Ishikawa (cell line): ENCODE measurements at regions not wholly inside any gene's neighbourhood (a gene's known extent, or its start where the extent isn't known, plus 50 kb on each side); places are given as distances from the start of the nearest gene placed in this dataset.

Experiments
- CEBPB ChIP-seq: IDR thresholded peaks from 2 replicates; pipeline ENCODE4 v1.6.1; 2012
- CREB1 ChIP-seq: IDR thresholded peaks from 2 replicates; pipeline ENCODE4 v1.6.1; 2012; ENCODE audit warnings: low read depth
- EGR1 ChIP-seq: IDR thresholded peaks from 2 replicates; pipeline ENCODE4 v1.6.1; 2012
- EP300 ChIP-seq: IDR thresholded peaks from 2 replicates; pipeline ENCODE4 v1.6.1; 2012; ENCODE audit warnings: borderline replicate concordance
- FOXM1 ChIP-seq: IDR thresholded peaks from 2 replicates; pipeline ENCODE4 v1.6.1; 2012; ENCODE audit warnings: low read depth, borderline replicate concordance
- NFIC ChIP-seq: IDR thresholded peaks from 2 replicates; pipeline ENCODE4 v1.6.1; 2012
- RAD21 ChIP-seq: IDR thresholded peaks from 2 replicates; pipeline ENCODE4 v1.6.1; 2012; ENCODE audit warnings: low read depth
- TAF1 ChIP-seq: IDR thresholded peaks from 2 replicates; pipeline ENCODE4 v1.6.1; 2012; ENCODE audit warnings: low read depth, mild to moderate bottlenecking
- TCF12 ChIP-seq: IDR thresholded peaks from 2 replicates; pipeline ENCODE4 v1.6.1; 2012; ENCODE audit warnings: low read depth
- TEAD4 ChIP-seq: IDR thresholded peaks from 2 replicates; pipeline ENCODE4 v1.6.1; 2012
- YY1 ChIP-seq: IDR thresholded peaks from 2 replicates; pipeline ENCODE4 v1.6.1; 2012; ENCODE audit warnings: low read depth
- ZBTB7A ChIP-seq: IDR thresholded peaks from 2 replicates; pipeline ENCODE4 v1.6.1; 2012; ENCODE audit warnings: low read depth
- TF ChIP-seq, protein P1 (sequence below): IDR thresholded peaks from 2 replicates; pipeline ENCODE4 v1.6.1; 2012; ENCODE audit warnings: low read depth, mild to moderate bottlenecking
- TF ChIP-seq, protein P2 (sequence below): IDR thresholded peaks from 2 replicates; pipeline ENCODE4 v1.6.1; 2012
- TF ChIP-seq, protein P3 (sequence below): IDR thresholded peaks from 2 replicates; pipeline ENCODE4 v1.6.1; 2012

DNA sequence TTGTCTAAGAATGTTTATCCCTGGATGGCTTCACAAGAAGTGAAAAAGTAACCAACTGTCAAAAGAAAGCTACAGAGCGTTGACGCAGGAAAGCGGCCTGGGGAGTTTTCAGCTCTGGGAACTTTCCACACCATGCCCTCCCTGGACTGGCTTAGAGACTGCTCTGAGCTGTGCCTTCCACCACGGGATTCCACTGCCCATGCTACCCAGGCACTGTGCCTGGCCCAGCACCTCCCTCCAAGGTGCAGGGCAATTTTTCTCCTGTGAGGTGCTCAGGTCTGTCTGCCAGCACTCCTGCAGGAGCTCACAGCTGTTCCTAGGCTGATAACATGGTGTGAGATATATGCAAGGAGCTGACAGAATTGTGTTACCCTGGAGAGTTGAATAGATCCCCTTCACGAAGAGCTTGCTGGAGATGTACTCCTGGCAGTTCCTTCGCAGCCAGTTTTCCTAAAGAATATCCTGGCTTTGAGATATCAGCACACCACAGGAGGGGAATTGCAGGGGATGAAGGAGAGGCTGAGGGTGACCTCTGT is 258.3 kb upstream of the B3GAT1 start:
- TF ChIP-seq, protein P1, sequence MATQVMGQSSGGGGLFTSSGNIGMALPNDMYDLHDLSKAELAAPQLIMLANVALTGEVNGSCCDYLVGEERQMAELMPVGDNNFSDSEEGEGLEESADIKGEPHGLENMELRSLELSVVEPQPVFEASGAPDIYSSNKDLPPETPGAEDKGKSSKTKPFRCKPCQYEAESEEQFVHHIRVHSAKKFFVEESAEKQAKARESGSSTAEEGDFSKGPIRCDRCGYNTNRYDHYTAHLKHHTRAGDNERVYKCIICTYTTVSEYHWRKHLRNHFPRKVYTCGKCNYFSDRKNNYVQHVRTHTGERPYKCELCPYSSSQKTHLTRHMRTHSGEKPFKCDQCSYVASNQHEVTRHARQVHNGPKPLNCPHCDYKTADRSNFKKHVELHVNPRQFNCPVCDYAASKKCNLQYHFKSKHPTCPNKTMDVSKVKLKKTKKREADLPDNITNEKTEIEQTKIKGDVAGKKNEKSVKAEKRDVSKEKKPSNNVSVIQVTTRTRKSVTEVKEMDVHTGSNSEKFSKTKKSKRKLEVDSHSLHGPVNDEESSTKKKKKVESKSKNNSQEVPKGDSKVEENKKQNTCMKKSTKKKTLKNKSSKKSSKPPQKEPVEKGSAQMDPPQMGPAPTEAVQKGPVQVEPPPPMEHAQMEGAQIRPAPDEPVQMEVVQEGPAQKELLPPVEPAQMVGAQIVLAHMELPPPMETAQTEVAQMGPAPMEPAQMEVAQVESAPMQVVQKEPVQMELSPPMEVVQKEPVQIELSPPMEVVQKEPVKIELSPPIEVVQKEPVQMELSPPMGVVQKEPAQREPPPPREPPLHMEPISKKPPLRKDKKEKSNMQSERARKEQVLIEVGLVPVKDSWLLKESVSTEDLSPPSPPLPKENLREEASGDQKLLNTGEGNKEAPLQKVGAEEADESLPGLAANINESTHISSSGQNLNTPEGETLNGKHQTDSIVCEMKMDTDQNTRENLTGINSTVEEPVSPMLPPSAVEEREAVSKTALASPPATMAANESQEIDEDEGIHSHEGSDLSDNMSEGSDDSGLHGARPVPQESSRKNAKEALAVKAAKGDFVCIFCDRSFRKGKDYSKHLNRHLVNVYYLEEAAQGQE, result no peak
- TF ChIP-seq RAD21 (no peak), TAF1 (no peak), YY1 (no peak), CEBPB (no peak), EGR1 (no peak), TCF12 (no peak), FOXM1 (no peak), CREB1 (no peak), EP300 (no peak), NFIC (no peak), TEAD4 (no peak), ZBTB7A (no peak)
- TF ChIP-seq, protein P2, sequence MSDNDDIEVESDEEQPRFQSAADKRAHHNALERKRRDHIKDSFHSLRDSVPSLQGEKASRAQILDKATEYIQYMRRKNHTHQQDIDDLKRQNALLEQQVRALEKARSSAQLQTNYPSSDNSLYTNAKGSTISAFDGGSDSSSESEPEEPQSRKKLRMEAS, result no peak
- TF ChIP-seq, protein P3, sequence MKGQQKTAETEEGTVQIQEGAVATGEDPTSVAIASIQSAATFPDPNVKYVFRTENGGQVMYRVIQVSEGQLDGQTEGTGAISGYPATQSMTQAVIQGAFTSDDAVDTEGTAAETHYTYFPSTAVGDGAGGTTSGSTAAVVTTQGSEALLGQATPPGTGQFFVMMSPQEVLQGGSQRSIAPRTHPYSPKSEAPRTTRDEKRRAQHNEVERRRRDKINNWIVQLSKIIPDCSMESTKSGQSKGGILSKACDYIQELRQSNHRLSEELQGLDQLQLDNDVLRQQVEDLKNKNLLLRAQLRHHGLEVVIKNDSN, result no peak

DNA sequence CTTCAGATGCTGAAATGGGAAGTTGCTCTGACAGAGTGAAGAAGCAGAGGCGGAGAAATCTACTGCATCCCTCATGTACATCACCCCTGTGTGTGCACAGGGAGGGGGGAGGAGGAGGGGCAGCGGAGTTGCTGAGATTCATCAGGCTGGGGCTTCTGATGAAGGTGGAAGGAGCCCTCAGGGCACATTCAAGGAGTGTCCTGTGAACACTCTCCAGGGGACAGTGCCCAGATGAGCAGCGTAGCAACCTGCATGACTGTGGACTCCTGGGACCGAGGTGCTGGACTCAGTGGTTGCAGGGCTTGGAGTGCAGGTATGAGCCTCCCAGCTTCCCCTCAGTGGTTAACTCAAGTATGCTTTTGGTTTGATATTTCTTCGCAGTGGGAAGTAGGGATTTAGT is 257.8 kb upstream of the B3GAT1 start:
- TF ChIP-seq, protein P1, result no peak
- TF ChIP-seq CREB1 (no peak), TEAD4 (no peak), TAF1 (no peak), CEBPB (no peak), NFIC (no peak), TCF12 (no peak), ZBTB7A (no peak), YY1 (no peak)
- TF ChIP-seq, protein P3, result no peak
- TF ChIP-seq, protein P2, result no peak

DNA sequence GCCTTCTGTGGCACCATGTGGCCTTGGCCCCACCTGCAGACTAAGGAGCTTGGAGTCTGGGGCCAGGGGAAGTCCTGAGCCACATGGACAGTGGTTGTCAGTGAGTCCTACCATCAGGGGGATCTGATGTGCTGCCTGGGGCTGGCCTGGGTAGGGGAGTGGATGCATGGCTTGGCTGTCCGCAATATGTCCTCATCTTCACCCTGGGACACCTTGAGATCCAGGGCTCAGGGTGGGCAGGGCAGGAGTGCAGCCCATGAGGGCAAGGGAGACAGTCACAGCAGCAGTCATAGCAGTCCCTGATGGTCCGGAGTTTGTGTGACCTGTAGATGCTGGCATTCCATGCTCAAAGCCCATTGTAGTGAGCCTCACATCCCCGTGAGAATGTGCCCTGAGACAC is 256.8 kb upstream of the B3GAT1 start:
- TF ChIP-seq RAD21, result no peak
- no peak for TF ChIP-seq EGR1
- no peak for TF ChIP-seq NFIC
- TF ChIP-seq, protein P1, result no peak
- TF ChIP-seq CREB1, result no peak
- no peak for TF ChIP-seq YY1
- TF ChIP-seq TCF12, result no peak
- no peak for TF ChIP-seq EP300
- TF ChIP-seq, protein P3, result no peak
- no peak for TF ChIP-seq CEBPB
- TF ChIP-seq FOXM1, result no peak
- TF ChIP-seq ZBTB7A, result no peak
- TF ChIP-seq TAF1, result no peak
- no peak for TF ChIP-seq TEAD4
- TF ChIP-seq, protein P2, result no peak

DNA sequence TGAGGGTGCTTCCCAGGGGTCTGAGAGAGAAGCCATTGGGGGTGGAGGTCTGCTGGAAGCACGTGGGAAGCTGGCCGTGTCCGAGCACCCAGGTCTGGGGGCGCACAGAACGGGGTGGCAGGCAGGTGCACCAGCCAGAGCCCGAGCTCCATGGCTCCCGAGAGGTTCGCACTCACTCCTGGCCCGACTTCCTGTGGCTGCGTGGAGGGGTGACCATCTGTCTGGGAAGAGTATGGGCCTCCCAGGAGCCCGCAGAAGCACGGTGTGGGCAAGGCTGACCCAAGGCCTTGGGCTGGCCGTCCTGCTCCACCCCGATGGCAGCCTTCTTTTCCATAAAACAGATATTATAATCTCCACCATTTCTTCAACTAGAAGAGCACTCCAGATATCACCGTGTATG is 256.0 kb upstream of the B3GAT1 start:
- TF ChIP-seq, protein P2, result no peak
- TF ChIP-seq YY1 (no peak), EGR1 (no peak), CREB1 (no peak), ZBTB7A (no peak), TEAD4 (no peak), TCF12 (no peak), TAF1 (no peak), NFIC (no peak), RAD21 (no peak), EP300 (no peak), CEBPB (no peak), FOXM1 (no peak)
- TF ChIP-seq, protein P1, result no peak
- TF ChIP-seq, protein P3, result no peak
